Ascending aorta (tissue), 2 donors: ENCODE measurements at regions not wholly inside any gene's neighbourhood (a gene's known extent, or its start where the extent isn't known, plus 50 kb on each side); places are given as distances from the start of the nearest gene placed in this dataset.

Experiments used
- DNase-seq, 2 donors: peaks; one replicate each; pipeline ENCODE4 v3.0.0-alpha.2; 2019; ENCODE audit warnings: low spot score in 2 of 2
- H3K27ac ChIP-seq, 2 donors: fragments of 200-600 bp; sonication (generic); one replicate each; pipeline ENCODE4 v1.5.1; 2016 to 2017; ENCODE audit warnings: mild to moderate bottlenecking in 1 of 2
- H3K27me3 ChIP-seq: fragments of 200-600 bp; sonication (generic); one replicate; pipeline ENCODE4 v1.5.1; 2017
- H3K36me3 ChIP-seq, 2 donors: fragments of 200-600 bp; sonication (generic); one replicate each; pipeline ENCODE4 v1.5.1; 2016
- H3K4me1 ChIP-seq, 2 donors: fragments of 200-600 bp; sonication (generic); one replicate each; pipeline ENCODE4 v1.5.1; 2016 to 2017; ENCODE audit warnings: mild to moderate bottlenecking in 1 of 2
- H3K4me3 ChIP-seq, 2 donors: fragments of 200-600 bp; sonication (generic); one replicate each; pipeline ENCODE4 v1.5.1; 2016 to 2017; ENCODE audit warnings: mild to moderate bottlenecking in 1 of 2
- H3K9me3 ChIP-seq, 2 donors: fragments of 200-600 bp; sonication (generic); one replicate each; pipeline ENCODE4 v1.5.1; 2016
- CTCF ChIP-seq, 3 experiments: fragments of 200-600 bp in 2 of 3; fragments of 450-650 bp in 1 of 3; sonication (generic) in 2 of 3; IDR thresholded peaks; one replicate each; pipeline ENCODE4 v1.5.1; 2016 to 2019; ENCODE audit warnings: antibody characterized with exemption in 3 of 3, mild to moderate bottlenecking in 1 of 3, moderate library complexity in 1 of 3
- intact Hi-C: fragments of 100-400 bp; cut with DNase I; formaldehyde crosslinking; loops from one replicate; pipeline ENCODE4 v1.15.1; 2023

- H3K27ac ChIP-seq, result no peak overlapping the region
- H3K4me1 ChIP-seq, result no peaks in the 10 kb centered on the region
- H3K4me3 ChIP-seq, result no peak overlapping the region
- no peak for TF ChIP-seq CTCF (IDR thresholded peaks at IDR 0.05)
- no peaks in the 10 kb centered on the region for H3K9me3 ChIP-seq
- no peaks in the 10 kb centered on the region for H3K27me3 ChIP-seq
- intact Hi-C loops, result no loop called here
- no peaks in the 10 kb centered on the region for H3K36me3 ChIP-seq
- no peak for DNase-seq
Observed at GRCh38 chr7:17195576-17195975, 102.9 kb upstream of the AHR start.

GRCh38 chr7:17205910-17206309, 92.5 kb upstream of the AHR start:
- H3K9me3 ChIP-seq, result no peaks in the 10 kb centered on the region
- no peaks in the 10 kb centered on the region for H3K4me1 ChIP-seq
- H3K27me3 ChIP-seq, result no peaks in the 10 kb centered on the region
- no peak overlapping the region for H3K27ac ChIP-seq
- no peak for DNase-seq
- intact Hi-C loops, result no loop called here
- no peaks in the 10 kb centered on the region for H3K36me3 ChIP-seq
- TF ChIP-seq CTCF (IDR thresholded peaks at IDR 0.05), result no peak
- no peak overlapping the region for H3K4me3 ChIP-seq

DNA sequence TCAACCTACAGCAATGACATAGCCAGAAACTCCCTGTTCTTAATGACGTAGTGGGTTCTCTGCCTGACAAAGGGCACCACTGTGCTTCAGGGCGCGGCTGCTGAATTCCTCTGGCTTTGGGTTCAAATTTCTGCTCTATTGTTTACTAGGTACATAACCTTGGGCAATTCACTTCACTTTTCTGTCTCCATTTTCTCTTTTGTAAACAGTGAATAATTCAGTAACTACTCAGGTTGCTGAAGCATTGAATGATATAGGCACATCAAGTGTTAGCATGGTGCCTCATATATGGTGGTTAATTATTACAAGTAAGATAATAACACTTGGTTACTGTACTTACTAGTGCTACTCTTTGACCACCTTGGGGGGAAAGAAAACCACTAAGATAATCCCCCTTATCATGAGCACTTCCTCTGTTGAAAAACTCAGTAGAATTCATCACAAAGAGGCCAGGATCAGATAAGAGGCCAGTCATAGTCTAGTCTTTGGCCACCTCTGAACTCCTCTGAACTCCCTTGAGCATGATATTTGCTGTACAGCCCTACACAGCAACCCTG, 92.0 kb upstream of the AHR start:
- no peaks in the 10 kb centered on the region for H3K27me3 ChIP-seq
- no peak overlapping the region for H3K4me3 ChIP-seq
- no peak overlapping the region for H3K27ac ChIP-seq
- intact Hi-C loops, result no loop called here
- TF ChIP-seq CTCF (IDR thresholded peaks at IDR 0.05), result no peak
- no peaks in the 10 kb centered on the region for H3K4me1 ChIP-seq
- no peaks in the 10 kb centered on the region for H3K36me3 ChIP-seq
- H3K9me3 ChIP-seq, result no peaks in the 10 kb centered on the region
- no peak for DNase-seq

GRCh38 chr7:17207220-17207619, 91.2 kb upstream of the AHR start:
- Histone ChIP-seq H3K27me3 (no peaks in the 10 kb centered on the region), H3K4me1 (no peaks in the 10 kb centered on the region), H3K9me3 (no peaks in the 10 kb centered on the region), H3K4me3 (no peak overlapping the region), H3K36me3 (no peaks in the 10 kb centered on the region), H3K27ac (no peak overlapping the region)
- no peak for TF ChIP-seq CTCF (IDR thresholded peaks at IDR 0.05)
- DNase-seq, result no peak
- intact Hi-C loops, result no loop called here

- no peak for TF ChIP-seq CTCF (IDR thresholded peaks at IDR 0.05)
- Histone ChIP-seq H3K27ac (no peak overlapping the region), H3K9me3 (no peaks in the 10 kb centered on the region), H3K4me1 (no peaks in the 10 kb centered on the region), H3K36me3 (no peaks in the 10 kb centered on the region), H3K4me3 (no peak overlapping the region), H3K27me3 (no peaks in the 10 kb centered on the region)
- no peak for DNase-seq
- intact Hi-C loops, result no loop called here
Observed at GRCh38 chr7:17209101-17209500, 89.4 kb upstream of the AHR start.

GRCh38 chr7:17211307-17211836, 87.1 kb upstream of the AHR start:
- H3K4me3 ChIP-seq, result no peak overlapping the region
- no peaks in the 10 kb centered on the region for H3K4me1 ChIP-seq
- no peak for TF ChIP-seq CTCF (IDR thresholded peaks at IDR 0.05)
- H3K36me3 ChIP-seq, result no peaks in the 10 kb centered on the region
- no peaks in the 10 kb centered on the region for H3K27me3 ChIP-seq
- H3K9me3 ChIP-seq, result no peaks in the 10 kb centered on the region
- no peak for DNase-seq
- intact Hi-C loops, result no loop called here
- no peak overlapping the region for H3K27ac ChIP-seq
